SK-N-SH treated with all-trans-retinoic acid at 6 μM for 48 hours (cell line): ENCODE measurements at regions not wholly inside any gene's neighbourhood (a gene's known extent, or its start where the extent isn't known, plus 50 kb on each side); places are given as distances from the start of the nearest gene placed in this dataset.

ENCODE experiments used
- ATAC-seq: fragments of 200-7000 bp; cut with Tn5 transposase; 3 replicates; pipeline ENCODE4 v1.9.1; 2020; ENCODE audit warnings: mild to moderate bottlenecking, moderate library complexity
- ARNTL ChIP-seq: fragments of 450-650 bp; formaldehyde crosslinking; IDR thresholded peaks from 2 replicates; pipeline ENCODE4 v1.5.0; 2020; ENCODE audit warnings: low read depth, mild to moderate bottlenecking, moderate library complexity, borderline replicate concordance
- BACH2 ChIP-seq: fragments of 250-450 bp; sonication (Bioruptor Pico); IDR thresholded peaks from 2 replicates; pipeline ENCODE4 v1.9.0; 2021; ENCODE audit warnings: mild to moderate bottlenecking, borderline replicate concordance
- CSDC2 ChIP-seq: fragments of 250-450 bp; sonication (Bioruptor Pico); IDR thresholded peaks from 2 replicates; pipeline ENCODE4 v1.5.0; 2020; ENCODE audit warnings: mild to moderate bottlenecking, moderate library complexity
- CSRNP3 ChIP-seq: fragments of 250-450 bp; sonication (Bioruptor Pico); IDR thresholded peaks from 2 replicates; pipeline ENCODE4 v1.5.1; 2021; ENCODE audit warnings: mild to moderate bottlenecking, moderate library complexity
- ESRRG ChIP-seq: fragments of 250-450 bp; sonication (Bioruptor Pico); IDR thresholded peaks from 2 replicates; pipeline ENCODE4 v1.6.1; 2021; ENCODE audit warnings: mild to moderate bottlenecking
- ISL1 ChIP-seq: fragments of 250-450 bp; sonication (Bioruptor Pico); IDR thresholded peaks from 2 replicates; pipeline ENCODE4 v2.1.2; 2022; ENCODE audit warnings: mild to moderate bottlenecking, moderate library complexity
- OSR1 ChIP-seq: fragments of 250-450 bp; sonication (Bioruptor Pico); IDR thresholded peaks from 2 replicates; pipeline ENCODE4 v1.8.0; 2022; ENCODE audit warnings: moderate library complexity, mild to moderate bottlenecking, inconsistent platforms
- PATZ1 ChIP-seq: fragments of 250-450 bp; sonication (Bioruptor Pico); IDR thresholded peaks from 2 replicates; pipeline ENCODE4 v1.8.0; 2020; ENCODE audit warnings: mild to moderate bottlenecking, moderate library complexity, borderline replicate concordance
- POU6F1 ChIP-seq: fragments of 250-450 bp; sonication (Bioruptor Pico); IDR thresholded peaks from 2 replicates; pipeline ENCODE4 v1.8.0; 2021; ENCODE audit warnings: low read depth, mild to moderate bottlenecking, moderate library complexity, borderline replicate concordance
- RARB ChIP-seq: fragments of 250-450 bp; sonication (Bioruptor Pico); IDR thresholded peaks from 2 replicates; pipeline ENCODE4 v1.8.0; 2021; ENCODE audit warnings: mild to moderate bottlenecking, moderate library complexity
- SNAI2 ChIP-seq: fragments of 250-450 bp; sonication (Bioruptor Pico); IDR thresholded peaks from 2 replicates; pipeline ENCODE4 v1.5.0; 2020; ENCODE audit warnings: mild to moderate bottlenecking, moderate library complexity
- TOX ChIP-seq: fragments of 250-450 bp; sonication (Bioruptor Pico); IDR thresholded peaks from 2 replicates; pipeline ENCODE4 v1.8.0; 2021; ENCODE audit warnings: mild to moderate bottlenecking, moderate library complexity, borderline replicate concordance
- TSHZ2 ChIP-seq: fragments of 250-450 bp; sonication (Bioruptor Pico); IDR thresholded peaks from 2 replicates; pipeline ENCODE4 v1.5.0; 2020; ENCODE audit warnings: mild to moderate bottlenecking, moderate library complexity
- ZFP30 ChIP-seq: fragments of 450-650 bp; formaldehyde crosslinking; IDR thresholded peaks from 2 replicates; pipeline ENCODE4 v1.5.0; 2022; ENCODE audit warnings: mild to moderate bottlenecking, moderate library complexity
- ZNF70 ChIP-seq: fragments of 450-650 bp; formaldehyde crosslinking; IDR thresholded peaks from 2 replicates; pipeline ENCODE4 v1.5.0; 2020; ENCODE audit warnings: mild to moderate bottlenecking, moderate library complexity
- ZNF8 ChIP-seq: fragments of 450-650 bp; formaldehyde crosslinking; IDR thresholded peaks from 2 replicates; pipeline ENCODE4 v1.5.0; 2020; ENCODE audit warnings: mild to moderate bottlenecking, moderate library complexity

GRCh38 chr1:200242110-200243041, 167.5 kb downstream of the ZNF281 start (continued):
- no peak for TF ChIP-seq RARB (CRISPR knock-in tag)
- TF ChIP-seq ZFP30 (CRISPR knock-in tag) = no peak
- no peak for TF ChIP-seq ESRRG (CRISPR knock-in tag)
- TF ChIP-seq PATZ1 (CRISPR knock-in tag) = no peak
- TF ChIP-seq SNAI2 (CRISPR knock-in tag) = no peak

- ATAC-seq = no peak
- TF ChIP-seq PATZ1 (CRISPR knock-in tag) = no peak
- TF ChIP-seq RARB (CRISPR knock-in tag) = no peak
- TF ChIP-seq OSR1 = no peak
- TF ChIP-seq TOX (CRISPR knock-in tag) = no peak
- TF ChIP-seq POU6F1 = no peak
- no peak for TF ChIP-seq ARNTL (CRISPR knock-in tag)
- TF ChIP-seq ESRRG (CRISPR knock-in tag) = no peak
- TF ChIP-seq SNAI2 (CRISPR knock-in tag) = no peak
- TF ChIP-seq TSHZ2 (CRISPR knock-in tag) = no peak
- TF ChIP-seq ISL1 (CRISPR knock-in tag) = no peak
- TF ChIP-seq ZFP30 (CRISPR knock-in tag) = no peak
- TF ChIP-seq ZNF8 (CRISPR knock-in tag) = no peak
Observed at GRCh38 chr1:200240656-200241055, 169.2 kb downstream of the ZNF281 start.

- TF ChIP-seq CSDC2 (CRISPR knock-in tag) = no peak
- no peak for ATAC-seq
Observed at GRCh38 chr1:200238311-200238710, 171.5 kb downstream of the ZNF281 start.

- ATAC-seq = no peak
- TF ChIP-seq RARB (CRISPR knock-in tag) = no peak
Observed at GRCh38 chr1:200237066-200237465, 172.8 kb downstream of the ZNF281 start.

- no peak for TF ChIP-seq CSRNP3 (CRISPR knock-in tag)
- TF ChIP-seq ZNF8 (CRISPR knock-in tag) = no peak
- TF ChIP-seq ZNF70 (CRISPR knock-in tag) = no peak
- TF ChIP-seq BACH2 (CRISPR knock-in tag) = no peak
- no peak for TF ChIP-seq OSR1
- TF ChIP-seq ARNTL (CRISPR knock-in tag) = no peak
- no peak for TF ChIP-seq ZFP30 (CRISPR knock-in tag)
- no peak for ATAC-seq
Observed at GRCh38 chr1:200234938-200235337, 174.9 kb downstream of the ZNF281 start.
